HUES6 (cell line): ENCODE measurements at regions not wholly inside any gene's neighbourhood (a gene's known extent, or its start where the extent isn't known, plus 50 kb on each side); places are given as distances from the start of the nearest gene placed in this dataset.

Experiments
- H3K27ac ChIP-seq: 2 replicates; pipeline ENCODE4 v1.7.0; 2013; ENCODE audit warnings: low read depth, mild to moderate bottlenecking, low read length, inconsistent platforms
- H3K27me3 ChIP-seq: 2 replicates; pipeline ENCODE4 v1.6.1; 2013; ENCODE audit warnings: low read length; ENCODE audit not compliant: control insufficient read depth, insufficient read depth
- H3K36me3 ChIP-seq: 2 replicates; pipeline ENCODE4 v1.6.1; 2013; ENCODE audit warnings: low read length; ENCODE audit not compliant: control insufficient read depth, insufficient read depth
- H3K4me1 ChIP-seq: 2 replicates; pipeline ENCODE4 v1.6.1; 2013; ENCODE audit warnings: low read length; ENCODE audit not compliant: control insufficient read depth, insufficient read depth
- H3K4me3 ChIP-seq: 2 replicates; pipeline ENCODE4 v1.5.1; 2013; ENCODE audit warnings: low read depth, low read length
- H3K9ac ChIP-seq: one replicate; pipeline ENCODE4 v1.6.1; 2013; ENCODE audit warnings: mild to moderate bottlenecking, low read length
- H3K9me3 ChIP-seq: 2 replicates; pipeline ENCODE4 v1.6.1; 2013; ENCODE audit warnings: low read depth, low read length; ENCODE audit not compliant: control insufficient read depth, insufficient read depth

DNA sequence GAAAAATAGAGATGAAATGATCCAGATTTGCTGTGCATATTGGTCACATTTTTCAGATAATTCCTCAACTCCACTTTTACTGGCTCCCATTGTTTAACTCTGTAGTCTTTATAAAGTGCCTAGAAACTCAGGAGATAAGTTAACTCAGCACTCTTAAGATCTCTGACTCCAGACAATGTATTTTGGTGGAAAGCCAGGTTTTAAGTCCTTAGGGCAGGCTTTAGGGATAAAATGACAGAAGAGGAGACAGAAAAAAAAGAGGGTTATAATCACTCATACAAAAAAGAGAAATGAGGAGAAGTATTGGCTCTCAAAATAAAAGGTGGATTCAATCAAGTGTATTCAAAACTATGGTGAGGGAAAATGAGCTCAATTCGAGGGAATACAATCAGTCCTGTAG lies 674.8 kb upstream of the INTU start:
- Histone ChIP-seq H3K27ac (no peak overlapping the region), H3K36me3 (no peaks in the 10 kb centered on the region), H3K4me3 (no peak overlapping the region), H3K9me3 (no peaks in the 10 kb centered on the region), H3K9ac (no peak overlapping the region), H3K27me3 (no peaks in the 10 kb centered on the region), H3K4me1 (peaks cover 8% of the 10 kb centered on the region; the same call in 1 of the 2 replicates)

DNA sequence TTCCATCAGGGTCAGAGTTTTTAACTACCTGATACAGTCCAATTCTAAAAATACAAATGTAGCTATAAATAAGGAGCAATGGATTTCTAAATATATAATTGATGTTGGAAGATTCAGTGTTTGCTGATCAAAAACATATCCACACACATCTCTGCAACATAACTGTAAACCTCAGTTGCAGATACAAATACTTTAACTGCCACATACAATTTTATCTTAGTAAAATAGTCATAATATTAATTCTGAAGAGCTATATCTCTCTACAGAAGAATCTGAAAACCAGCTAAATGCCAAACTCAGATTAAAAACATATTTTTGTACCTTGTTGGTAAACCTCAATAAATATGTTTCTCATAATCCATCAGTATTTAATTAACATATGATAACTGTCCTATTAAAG lies 674.3 kb upstream of the INTU start:
- Histone ChIP-seq H3K27me3 (no peaks in the 10 kb centered on the region), H3K4me1 (peaks cover 8% of the 10 kb centered on the region; the same call in 1 of the 2 replicates), H3K36me3 (no peaks in the 10 kb centered on the region), H3K9ac (no peak overlapping the region), H3K9me3 (no peaks in the 10 kb centered on the region), H3K27ac (no peak overlapping the region), H3K4me3 (no peak overlapping the region)

- Histone ChIP-seq H3K9me3 (no peaks in the 10 kb centered on the region), H3K4me3 (no peak overlapping the region), H3K27me3 (no peaks in the 10 kb centered on the region), H3K27ac (no peak overlapping the region), H3K4me1 (peaks cover 8% of the 10 kb centered on the region; the same call in 1 of the 2 replicates), H3K36me3 (no peaks in the 10 kb centered on the region), H3K9ac (no peak overlapping the region)
These were observed 673.6 kb upstream of the INTU start for GRCh38 chr4:126959056-126959745.

DNA sequence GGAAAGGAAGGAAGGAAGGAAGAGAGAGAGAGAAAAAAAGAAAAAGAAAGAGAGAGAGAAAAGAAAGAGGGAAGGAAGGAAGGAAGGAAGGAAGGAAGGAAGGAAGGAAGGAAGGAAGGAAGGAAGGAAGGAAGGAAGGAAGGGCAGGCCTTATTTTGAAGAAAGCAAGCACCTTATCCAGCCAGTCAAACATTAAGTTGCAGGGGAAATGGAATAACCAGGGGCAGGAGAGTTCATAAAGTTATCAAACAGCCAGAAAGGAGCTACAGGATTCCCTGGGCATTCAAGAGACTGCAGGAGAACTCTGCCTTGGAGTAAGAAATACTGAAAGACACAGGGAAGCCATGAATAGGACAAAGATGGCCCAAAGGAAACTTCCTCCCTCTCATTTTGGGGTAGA lies 672.0 kb upstream of the INTU start:
- Histone ChIP-seq H3K27ac (no peak overlapping the region), H3K27me3 (no peaks in the 10 kb centered on the region), H3K4me1 (no peaks in the 10 kb centered on the region), H3K4me3 (no peak overlapping the region), H3K9me3 (no peaks in the 10 kb centered on the region), H3K36me3 (no peaks in the 10 kb centered on the region), H3K9ac (no peak overlapping the region)

DNA sequence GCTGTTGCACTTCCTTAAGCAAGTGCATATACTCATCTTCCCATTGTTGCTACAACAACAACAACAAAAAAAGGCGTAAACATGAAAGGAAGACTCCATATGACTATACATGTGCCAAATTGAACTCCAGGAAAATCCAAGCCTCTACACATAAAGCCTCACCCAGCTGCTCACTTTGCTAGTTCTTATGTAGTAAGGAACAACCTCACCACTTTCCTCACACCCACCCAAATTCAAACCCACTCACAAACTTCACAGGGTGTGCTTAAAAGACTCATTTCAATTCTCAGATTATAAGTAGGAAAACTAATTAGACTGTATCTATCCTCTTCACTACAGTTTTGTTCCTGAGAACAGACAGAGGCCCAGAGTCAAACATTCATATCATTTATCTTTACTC lies 671.1 kb upstream of the INTU start:
- H3K9me3 ChIP-seq = no peaks in the 10 kb centered on the region
- H3K27ac ChIP-seq = no peak overlapping the region
- H3K27me3 ChIP-seq = no peaks in the 10 kb centered on the region
- H3K4me3 ChIP-seq = no peak overlapping the region
- H3K4me1 ChIP-seq = no peaks in the 10 kb centered on the region
- no peaks in the 10 kb centered on the region for H3K36me3 ChIP-seq
- no peak overlapping the region for H3K9ac ChIP-seq

DNA sequence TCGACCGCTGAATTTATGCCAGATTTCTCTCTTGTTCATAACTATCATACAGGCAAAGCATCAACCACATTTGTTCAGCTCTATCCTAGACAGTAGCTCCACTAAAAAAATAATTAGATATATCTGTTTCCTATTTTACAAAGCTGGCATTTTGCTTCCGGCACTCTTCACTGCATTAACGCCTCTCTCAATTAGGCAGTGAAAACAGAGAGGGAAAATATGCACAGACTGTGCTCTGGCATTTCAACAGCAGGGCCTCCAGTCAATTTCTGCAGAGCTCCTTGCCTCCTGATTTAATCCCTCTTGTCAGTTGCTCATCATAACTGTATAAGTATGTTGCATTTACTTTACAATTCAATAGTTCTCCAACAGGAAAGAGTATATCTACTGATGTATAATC lies 666.9 kb upstream of the INTU start:
- no peak overlapping the region for H3K4me3 ChIP-seq
- H3K9ac ChIP-seq = no peak overlapping the region
- H3K36me3 ChIP-seq = no peaks in the 10 kb centered on the region
- no peak overlapping the region for H3K27ac ChIP-seq
- H3K27me3 ChIP-seq = no peaks in the 10 kb centered on the region
- H3K4me1 ChIP-seq = no peaks in the 10 kb centered on the region
- no peaks in the 10 kb centered on the region for H3K9me3 ChIP-seq

DNA sequence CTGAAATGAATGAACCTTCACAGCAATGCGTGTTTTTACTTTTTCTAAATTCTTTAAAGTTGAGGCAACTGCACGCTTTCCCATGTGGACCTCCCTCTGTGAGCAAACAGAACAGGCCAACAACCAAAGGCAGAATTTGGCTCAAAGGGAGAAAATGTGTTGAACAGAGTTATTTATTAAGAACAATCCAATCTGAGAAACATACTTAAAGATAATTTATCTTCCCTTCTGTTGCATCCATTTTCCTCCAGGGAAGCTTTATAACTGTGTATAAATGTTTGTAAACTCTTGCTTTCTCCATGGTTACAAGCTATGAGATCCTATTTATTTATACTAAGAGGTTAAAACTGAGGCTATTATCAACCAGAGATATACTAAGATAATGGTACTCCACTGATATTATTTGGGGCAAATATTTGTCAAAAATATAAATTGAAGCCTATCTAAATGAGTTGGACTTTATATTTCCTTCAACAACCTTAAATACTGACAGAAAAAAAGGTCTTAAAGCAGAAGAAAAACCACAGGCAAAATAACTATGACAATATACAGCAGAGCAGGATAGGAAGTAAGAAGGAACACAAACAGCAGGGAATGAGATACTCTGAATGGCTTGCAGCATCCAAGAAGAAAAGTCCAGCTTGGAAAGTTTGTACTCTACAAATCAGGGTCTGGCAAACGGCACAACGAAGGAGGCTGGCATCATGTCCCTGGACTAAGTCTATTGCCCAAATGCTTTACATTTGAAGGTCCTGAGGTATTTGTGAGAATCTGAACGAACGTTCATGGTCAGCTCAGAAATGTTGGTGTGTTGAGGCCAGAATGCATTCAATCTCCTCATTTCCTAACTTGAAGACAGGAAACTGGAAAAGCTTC lies 663.2 kb upstream of the INTU start:
- H3K9ac ChIP-seq = no peak overlapping the region
- no peaks in the 10 kb centered on the region for H3K4me1 ChIP-seq
- H3K4me3 ChIP-seq = no peak overlapping the region
- no peaks in the 10 kb centered on the region for H3K9me3 ChIP-seq
- no peak overlapping the region for H3K27ac ChIP-seq
- H3K27me3 ChIP-seq = no peaks in the 10 kb centered on the region
- no peaks in the 10 kb centered on the region for H3K36me3 ChIP-seq

- Histone ChIP-seq H3K9ac (no peak overlapping the region), H3K27ac (no peak overlapping the region), H3K4me1 (0 out of 2 replicates have a peak, but pooled peaks cover 2% of the 10 kb centered on the region), H3K27me3 (no peaks in the 10 kb centered on the region), H3K4me3 (no peak overlapping the region), H3K9me3 (no peaks in the 10 kb centered on the region), H3K36me3 (no peaks in the 10 kb centered on the region)
These were observed 659.6 kb upstream of the INTU start for GRCh38 chr4:126973201-126973600.

DNA sequence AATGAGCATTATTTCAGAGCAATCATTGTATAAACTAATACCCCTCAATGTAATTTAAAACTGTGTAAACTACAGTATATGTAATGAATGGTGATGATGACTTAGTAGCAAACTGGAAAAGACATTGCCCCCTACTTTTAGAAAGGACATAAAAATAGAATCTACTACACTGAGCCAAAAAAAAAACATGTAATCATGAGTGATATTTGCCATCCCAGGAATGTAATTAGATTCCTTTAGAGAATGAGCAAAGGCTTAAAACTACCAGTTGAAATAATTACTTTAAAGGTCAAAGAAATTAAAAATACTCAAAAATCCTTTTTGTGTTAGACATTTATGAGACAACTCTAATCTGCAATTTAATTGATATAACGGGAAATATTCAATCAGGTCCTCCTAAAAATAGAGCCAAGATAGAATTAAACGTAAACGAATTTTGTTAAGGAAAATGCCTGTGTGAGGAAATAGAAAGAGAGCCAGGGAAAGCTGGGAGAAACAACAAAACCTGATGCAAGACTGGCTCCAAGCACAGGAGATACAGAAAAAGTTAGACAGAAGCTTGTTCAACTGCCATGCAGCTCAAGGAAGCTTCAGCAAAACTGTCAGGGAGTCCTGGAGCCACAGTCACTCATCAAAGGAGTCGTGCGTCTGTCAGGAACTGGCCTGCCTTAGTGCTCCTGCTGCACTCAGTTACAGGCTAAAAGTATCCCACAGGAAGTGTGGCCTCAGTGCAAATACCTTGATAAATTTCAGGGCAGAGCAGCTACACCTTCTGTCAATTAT lies 655.7 kb upstream of the INTU start:
- Histone ChIP-seq H3K4me1 (0 out of 2 replicates have a peak, but pooled peaks cover 2% of the 10 kb centered on the region), H3K9me3 (no peaks in the 10 kb centered on the region), H3K27ac (no peak overlapping the region), H3K27me3 (no peaks in the 10 kb centered on the region), H3K4me3 (no peak overlapping the region), H3K36me3 (no peaks in the 10 kb centered on the region), H3K9ac (no peak overlapping the region)

DNA sequence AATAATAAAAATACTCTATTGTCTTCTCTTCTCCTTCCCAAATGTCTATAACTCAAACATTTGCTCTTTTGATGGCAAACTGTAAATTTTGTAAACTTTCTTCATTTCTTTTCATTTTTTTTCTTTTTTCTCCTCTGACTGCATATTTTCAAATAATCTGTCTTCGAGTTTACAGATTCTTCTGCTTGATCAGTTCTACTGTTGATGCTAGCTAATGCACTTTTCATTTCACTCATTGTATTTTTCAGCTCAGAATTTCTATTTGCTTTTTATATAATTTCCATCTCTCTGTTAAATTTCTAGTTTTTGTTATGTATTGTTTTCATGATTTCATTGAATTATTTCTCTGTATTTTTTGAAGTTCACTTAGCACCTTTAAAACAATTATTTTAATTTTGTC lies 646.8 kb upstream of the INTU start:
- Histone ChIP-seq H3K9ac (no peak overlapping the region), H3K27me3 (no peaks in the 10 kb centered on the region), H3K4me1 (no peaks in the 10 kb centered on the region), H3K27ac (no peak overlapping the region), H3K4me3 (no peak overlapping the region), H3K36me3 (no peaks in the 10 kb centered on the region), H3K9me3 (no peaks in the 10 kb centered on the region)

DNA sequence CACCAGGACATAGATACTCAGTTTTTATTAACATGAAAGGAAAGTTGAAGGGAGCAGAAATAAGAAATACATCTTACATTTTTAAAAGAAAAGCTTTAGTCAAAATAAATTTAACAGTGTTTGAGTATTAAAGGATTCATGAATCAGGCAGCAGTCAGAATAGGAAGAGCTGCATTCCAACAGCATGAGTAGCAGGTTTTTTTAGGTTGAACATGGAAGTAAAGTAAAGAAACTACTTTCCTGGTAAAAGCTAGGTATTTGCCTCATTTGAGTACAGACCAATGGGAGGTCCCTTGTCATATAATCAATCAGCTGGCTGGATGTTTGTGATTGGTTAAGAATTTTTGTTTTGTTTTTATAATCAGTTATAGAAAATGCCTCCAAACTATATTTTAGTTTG lies 645.9 kb upstream of the INTU start:
- H3K36me3 ChIP-seq = no peaks in the 10 kb centered on the region
- no peak overlapping the region for H3K27ac ChIP-seq
- no peaks in the 10 kb centered on the region for H3K4me1 ChIP-seq
- no peaks in the 10 kb centered on the region for H3K9me3 ChIP-seq
- H3K27me3 ChIP-seq = no peaks in the 10 kb centered on the region
- H3K9ac ChIP-seq = no peak overlapping the region
- no peak overlapping the region for H3K4me3 ChIP-seq
